B cell (primary cell): ENCODE measurements at regions not wholly inside any gene's neighbourhood (a gene's known extent, or its start where the extent isn't known, plus 50 kb on each side); places are given as distances from the start of the nearest gene placed in this dataset.
"Not testable (repeated sequence)": the region's sequence is repeated elsewhere in the genome, so short reads cannot be mapped to it uniquely, and the experiment has no call there.

Experiments
- CTCF ChIP-seq: fragments of 200-600 bp; IDR thresholded peaks from one replicate; pipeline ENCODE4 v1.8.0; 2022; ENCODE audit warnings: antibody characterized with exemption, mild to moderate bottlenecking
- EZH2 ChIP-seq: IDR thresholded peaks from 2 replicates; pipeline ENCODE4 v1.6.1; 2012; ENCODE audit warnings: borderline replicate concordance, low read depth, mild to moderate bottlenecking, moderate library complexity, low read length; ENCODE audit not compliant: insufficient read depth, poor library complexity, severe bottlenecking

DNA sequence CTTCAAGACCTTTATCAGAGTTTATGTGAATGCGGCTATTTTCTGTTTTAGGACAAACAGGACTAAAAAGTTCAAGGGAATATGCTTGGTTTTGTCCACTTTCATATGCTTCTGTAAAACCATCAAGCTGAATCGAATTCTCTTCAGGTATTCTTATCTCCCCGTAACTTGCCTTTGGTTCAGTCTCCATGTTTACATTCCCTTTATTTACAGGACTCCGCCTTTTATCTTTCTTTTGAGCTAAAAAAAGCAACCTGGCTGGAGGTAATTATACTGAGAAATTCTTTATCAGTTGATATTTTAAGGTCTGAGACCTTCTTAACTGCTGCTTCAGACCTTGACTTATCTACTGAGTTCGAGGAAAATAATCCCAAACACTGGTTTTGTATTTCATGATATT, 72.0 kb downstream of the SYT15 start:
- TF ChIP-seq EZH2, CTCF: not testable (repeated sequence)
